Adipocyte (in vitro differentiated cells): ENCODE measurements at regions not wholly inside any gene's neighbourhood (a gene's known extent, or its start where the extent isn't known, plus 50 kb on each side); places are given as distances from the start of the nearest gene placed in this dataset.
"Not testable (repeated sequence)": the region's sequence is repeated elsewhere in the genome, so short reads cannot be mapped to it uniquely, and the experiment has no call there.

ENCODE experiments used
- DNase-seq: peaks from one replicate; pipeline ENCODE4 v3.0.0-alpha.2; 2015; ENCODE audit warnings: low read depth
- H3K27me3 ChIP-seq: replicated peaks from 2 replicates; pipeline ENCODE4 v1.7.0; 2013; ENCODE audit warnings: mild to moderate bottlenecking, low read length, moderate library complexity; ENCODE audit not compliant: control insufficient read depth, insufficient read depth
- H3K36me3 ChIP-seq: 2 replicates; pipeline ENCODE4 v1.7.0; 2013; ENCODE audit warnings: low read length, mild to moderate bottlenecking, moderate library complexity; ENCODE audit not compliant: control insufficient read depth, insufficient read depth, severe bottlenecking
- H3K4me1 ChIP-seq: 2 replicates; pipeline ENCODE4 v1.7.0; 2013; ENCODE audit warnings: mild to moderate bottlenecking, low read length, moderate library complexity; ENCODE audit not compliant: control insufficient read depth, insufficient read depth
- H3K4me3 ChIP-seq: 2 replicates; pipeline ENCODE4 v1.7.0; 2013; ENCODE audit warnings: mild to moderate bottlenecking, low read length, moderate library complexity
- H3K9ac ChIP-seq: 2 replicates; pipeline ENCODE4 v1.7.0; 2013; ENCODE audit warnings: mild to moderate bottlenecking, low read length, moderate library complexity
- H3K9me3 ChIP-seq: 2 replicates; pipeline ENCODE4 v1.7.0; 2013; ENCODE audit warnings: mild to moderate bottlenecking, low read length, moderate library complexity; ENCODE audit not compliant: control insufficient read depth

DNA sequence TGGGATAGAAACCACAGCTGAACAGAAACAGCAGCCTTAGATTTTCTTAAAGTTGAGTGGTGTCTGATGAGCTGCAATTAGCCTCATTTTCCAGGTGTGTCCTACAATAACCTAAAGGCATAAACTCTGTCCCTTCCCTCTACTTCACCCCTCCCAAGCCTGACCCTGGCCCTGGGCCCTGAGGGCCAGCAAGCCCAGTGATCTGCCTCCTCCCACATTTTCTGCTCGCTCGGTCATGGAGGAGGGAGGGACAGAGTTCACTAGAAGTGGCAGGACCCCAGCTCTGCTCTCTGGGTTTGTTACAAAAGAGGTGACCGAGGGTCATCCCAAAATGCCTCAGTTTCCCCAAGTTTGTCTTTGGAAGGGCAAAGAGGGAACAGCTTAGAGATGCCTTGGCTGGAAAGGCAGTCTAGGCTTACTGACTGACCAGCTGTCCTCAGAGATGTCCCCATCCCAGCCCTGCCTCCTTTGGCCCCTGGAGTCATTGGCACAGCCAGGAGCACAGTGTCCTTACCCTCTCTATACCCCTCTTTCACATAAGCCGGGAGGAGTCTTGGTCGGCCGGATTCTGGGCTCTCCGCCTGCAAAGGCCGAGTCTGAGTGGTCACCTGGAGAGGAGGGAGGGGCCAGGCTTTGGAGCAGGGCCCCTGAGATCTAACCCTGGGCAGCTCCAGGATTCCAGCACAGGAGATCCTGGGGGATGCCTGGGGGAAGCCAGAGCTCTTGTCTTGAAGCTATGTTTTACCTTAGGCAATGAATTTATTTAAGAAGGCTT lies 172.7 kb downstream of the PTPRU start:
- no peaks in the 10 kb centered on the region for H3K36me3 ChIP-seq
- no peaks in the 10 kb centered on the region for H3K4me1 ChIP-seq
- no peaks in the 10 kb centered on the region for H3K9me3 ChIP-seq
- no peak overlapping the region for H3K9ac ChIP-seq
- H3K4me3 ChIP-seq: no peak overlapping the region
- no peak for DNase-seq
- peaks cover 8% of the 10 kb centered on the region for H3K27me3 ChIP-seq

DNA sequence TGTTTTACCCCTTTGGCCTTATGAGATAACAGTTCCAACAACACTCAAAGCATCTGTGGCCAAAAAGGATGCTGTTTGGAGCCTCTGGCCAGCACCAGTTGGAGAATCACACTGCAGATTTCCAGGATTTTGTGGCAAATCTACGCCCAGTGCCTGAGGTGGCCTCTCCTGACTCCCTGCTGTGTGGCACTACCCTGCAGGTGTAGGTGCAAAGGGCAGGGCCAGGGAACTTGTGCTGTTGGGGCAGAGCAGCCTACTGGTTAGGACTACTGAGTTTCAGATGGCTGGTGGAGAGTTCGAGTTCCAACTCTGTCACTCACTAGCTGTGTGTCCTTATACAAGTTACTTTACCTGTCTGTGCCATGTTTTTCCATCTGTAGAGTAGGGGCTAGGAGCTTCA lies 170.5 kb downstream of the PTPRU start:
- H3K27me3 ChIP-seq: peaks cover 2% of the 10 kb centered on the region
- H3K36me3 ChIP-seq: no peaks in the 10 kb centered on the region
- H3K9me3 ChIP-seq: no peaks in the 10 kb centered on the region
- DNase-seq: no peak
- no peaks in the 10 kb centered on the region for H3K4me1 ChIP-seq
- no peak overlapping the region for H3K4me3 ChIP-seq
- no peak overlapping the region for H3K9ac ChIP-seq

DNA sequence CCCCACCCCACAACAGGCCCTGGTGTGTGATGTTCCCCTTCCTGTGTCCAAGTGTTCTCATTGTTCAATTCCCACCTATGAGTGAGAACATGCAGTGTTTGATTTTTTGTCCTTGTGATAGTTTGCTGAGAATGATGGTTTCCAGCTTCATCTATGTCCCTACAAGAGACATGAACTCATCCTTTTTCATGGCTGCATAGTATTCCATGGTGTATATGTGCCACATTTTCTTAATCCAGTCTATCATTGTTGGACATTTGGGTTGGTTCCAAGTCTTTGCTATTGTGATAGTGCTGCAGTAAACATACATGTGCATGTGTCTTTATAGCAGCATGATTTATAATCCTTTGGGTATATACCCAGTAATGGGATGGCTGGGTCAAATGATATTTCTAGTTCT lies 163.9 kb downstream of the PTPRU start:
- peaks cover 21% of the 10 kb centered on the region for H3K4me1 ChIP-seq
- not testable (repeated sequence) for H3K9ac ChIP-seq, H3K4me3 ChIP-seq, H3K36me3 ChIP-seq, H3K27me3 ChIP-seq, DNase-seq, H3K9me3 ChIP-seq

DNA sequence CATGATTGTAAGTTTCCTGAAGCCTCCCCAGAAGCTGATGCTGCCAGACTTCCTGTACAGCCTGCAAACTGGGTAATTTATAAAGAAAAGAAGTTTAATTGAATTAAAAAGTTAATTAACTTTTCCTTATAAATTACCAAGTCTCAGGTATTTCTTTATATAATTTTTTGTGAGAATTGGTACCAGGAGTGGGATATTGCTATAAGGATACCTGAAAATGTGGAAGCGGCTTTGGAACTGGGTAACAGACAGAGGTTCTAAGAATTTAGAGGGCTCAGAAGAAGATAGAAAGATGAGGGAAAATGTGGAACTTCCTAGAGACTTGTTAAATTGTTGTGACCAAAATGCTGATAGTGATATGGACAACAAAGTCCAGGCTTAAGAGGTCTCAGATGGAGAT lies 163.1 kb downstream of the PTPRU start:
- no peak overlapping the region for H3K9ac ChIP-seq
- no peak overlapping the region for H3K4me3 ChIP-seq
- H3K27me3 ChIP-seq: no peaks in the 10 kb centered on the region
- no peak for DNase-seq
- no peaks in the 10 kb centered on the region for H3K36me3 ChIP-seq
- peaks cover 21% of the 10 kb centered on the region for H3K4me1 ChIP-seq
- peaks cover 9% of the 10 kb centered on the region for H3K9me3 ChIP-seq

DNA sequence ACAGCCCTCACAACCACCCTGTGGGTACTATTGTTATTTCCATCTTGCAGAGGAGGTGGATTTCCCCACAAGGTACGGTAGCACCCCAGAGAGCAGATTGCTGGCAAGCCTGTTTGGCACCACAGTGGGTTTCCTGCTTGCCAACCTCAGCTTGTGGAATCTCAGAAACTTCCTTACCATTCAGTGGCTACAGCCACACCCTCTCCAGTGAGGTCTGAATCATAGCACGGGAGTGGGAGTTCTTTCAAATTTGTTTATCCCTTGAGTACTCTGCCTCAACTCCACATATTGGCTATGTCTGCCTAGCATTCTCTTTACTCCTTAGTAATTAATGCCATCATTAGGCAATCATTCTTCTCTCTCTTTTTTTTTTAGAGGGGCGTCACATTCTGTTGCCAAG lies 162.1 kb downstream of the PTPRU start:
- H3K4me3 ChIP-seq: no peak overlapping the region
- no peaks in the 10 kb centered on the region for H3K36me3 ChIP-seq
- H3K4me1 ChIP-seq: peaks cover 21% of the 10 kb centered on the region
- H3K9ac ChIP-seq: no peak overlapping the region
- no peak for DNase-seq
- peaks cover 9% of the 10 kb centered on the region for H3K9me3 ChIP-seq
- no peaks in the 10 kb centered on the region for H3K27me3 ChIP-seq

DNA sequence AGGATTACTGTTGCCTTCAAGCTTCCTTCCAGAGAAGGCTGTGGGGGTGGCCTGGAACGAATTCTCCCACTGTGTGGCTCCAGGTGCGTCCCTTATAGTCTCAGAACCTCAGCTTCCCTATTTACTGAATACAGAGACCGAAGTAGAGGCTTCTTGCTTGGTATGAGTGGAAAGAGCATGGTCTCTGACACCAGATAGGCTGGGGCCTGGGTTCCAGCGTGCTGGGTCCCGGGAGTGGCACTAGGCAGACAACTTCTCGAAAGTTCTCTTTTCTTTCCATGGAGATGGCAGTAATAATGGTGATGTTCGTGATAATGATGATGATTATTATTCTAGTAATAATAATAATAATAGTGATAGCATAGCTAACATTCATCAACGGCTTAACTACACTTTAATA lies 161.7 kb downstream of the PTPRU start:
- Histone ChIP-seq H3K9me3 (peaks cover 9% of the 10 kb centered on the region), H3K36me3 (no peaks in the 10 kb centered on the region)

DNA sequence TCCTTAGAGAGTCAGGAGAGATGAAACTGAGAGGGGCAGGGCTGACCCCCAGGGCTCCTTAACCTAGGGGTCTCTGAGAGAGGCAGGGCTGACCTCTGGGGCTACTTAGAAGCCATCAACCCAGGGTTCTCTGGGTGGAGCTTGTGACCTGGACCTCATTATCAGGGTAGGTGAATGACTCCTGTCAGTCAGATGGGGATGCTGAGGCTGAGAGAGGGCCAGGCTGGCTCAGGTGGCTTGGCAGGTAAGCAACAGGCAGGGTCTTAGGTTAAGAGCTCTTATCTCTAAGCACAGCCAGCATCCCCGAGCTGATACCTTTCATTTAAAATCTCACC lies 160.9 kb downstream of the PTPRU start:
- Histone ChIP-seq H3K36me3 (no peaks in the 10 kb centered on the region), H3K9ac (peak overlapping the region; percentile 4), H3K4me1 (peaks cover 21% of the 10 kb centered on the region), H3K9me3 (peaks cover 9% of the 10 kb centered on the region), H3K4me3 (no peak overlapping the region), H3K27me3 (peaks cover 3% of the 10 kb centered on the region)
- no peak for DNase-seq

More for the DNA sequence above, 161.7 kb downstream of the PTPRU start:
- peaks cover under 1% of the 10 kb centered on the region for H3K27me3 ChIP-seq
- H3K4me3 ChIP-seq: no peak overlapping the region
- H3K9ac ChIP-seq: no peak overlapping the region
- H3K4me1 ChIP-seq: peaks cover 21% of the 10 kb centered on the region
- no peak for DNase-seq

DNA sequence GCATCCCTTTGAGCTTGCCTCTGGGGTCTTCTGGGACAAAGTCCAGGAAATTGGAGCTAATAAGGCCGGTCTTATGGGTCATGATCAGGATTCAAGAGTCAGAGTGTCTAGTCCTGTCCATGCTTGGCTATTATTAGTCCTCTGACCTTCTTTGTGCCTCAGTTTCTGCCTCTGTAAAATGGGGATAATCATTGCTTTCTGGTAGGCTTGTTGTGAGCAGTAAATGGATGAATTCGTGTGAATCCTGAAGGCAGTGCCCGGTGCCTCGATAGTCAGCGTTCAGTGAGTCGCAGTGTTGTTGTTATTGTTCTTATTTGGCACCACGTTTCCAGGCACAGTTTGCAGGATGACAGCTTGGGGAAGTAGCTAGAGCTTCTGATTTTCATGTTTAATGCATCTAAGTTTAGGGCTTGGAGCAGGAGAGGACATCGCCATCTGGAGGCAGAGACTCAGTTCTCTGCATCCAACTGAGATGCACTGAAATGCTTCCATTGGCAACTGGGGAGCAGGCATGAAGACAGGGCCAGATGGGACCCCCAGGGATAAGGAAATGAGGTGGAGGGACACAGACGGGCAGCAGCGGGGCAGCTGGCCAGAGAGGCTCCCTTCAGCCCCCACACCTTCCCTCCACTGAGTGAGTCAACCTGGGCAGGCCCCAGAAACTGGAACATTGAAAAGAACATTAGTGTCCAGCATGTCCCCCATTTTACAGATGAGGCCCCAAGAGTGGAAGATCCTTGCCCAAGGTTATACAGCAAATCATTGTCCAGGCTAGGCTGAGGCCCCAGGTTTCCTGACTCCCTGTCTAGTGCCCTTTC lies 160.3 kb downstream of the PTPRU start:
- H3K27me3 ChIP-seq: peaks cover 3% of the 10 kb centered on the region
- peak; percentile 32 for DNase-seq
- H3K4me1 ChIP-seq: peaks cover 21% of the 10 kb centered on the region
- H3K9ac ChIP-seq: peak overlapping the region; percentile 4
- H3K9me3 ChIP-seq: peaks cover 9% of the 10 kb centered on the region
- H3K4me3 ChIP-seq: no peak overlapping the region
- H3K36me3 ChIP-seq: no peaks in the 10 kb centered on the region

DNA sequence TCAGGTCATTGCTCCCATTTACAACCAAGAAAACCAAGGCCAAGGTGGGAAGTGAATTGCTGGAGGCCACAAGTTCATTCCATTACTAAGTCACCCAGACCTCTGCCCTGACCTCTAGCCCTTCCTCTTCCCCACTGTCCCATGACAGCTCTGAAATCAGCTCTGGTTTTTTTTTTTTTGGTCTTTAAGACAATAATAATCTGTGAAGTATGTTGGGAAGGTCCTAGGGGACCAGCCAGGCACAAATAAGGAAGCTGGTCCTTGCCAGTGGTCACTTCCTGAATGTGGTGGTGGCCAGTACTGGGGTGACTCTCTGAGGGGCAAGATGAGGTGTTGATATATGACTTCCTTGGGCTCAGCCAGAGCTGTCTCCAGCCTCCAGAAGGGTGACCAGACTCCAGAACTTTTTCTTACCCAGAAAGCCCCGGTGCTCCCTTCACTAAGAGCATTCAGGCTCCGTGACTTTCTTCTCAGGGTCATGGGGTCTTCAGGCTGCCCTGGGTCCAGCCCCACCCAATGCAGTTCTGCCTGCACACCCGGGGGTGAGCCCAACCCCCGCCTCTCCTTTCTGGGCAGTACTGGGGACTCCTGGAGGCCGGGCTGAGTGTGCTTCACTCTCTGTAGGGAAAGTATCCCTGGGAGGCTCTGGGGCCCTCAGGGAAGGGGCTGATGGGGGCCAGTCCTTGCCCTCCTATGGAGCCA lies 159.6 kb downstream of the PTPRU start:
- Histone ChIP-seq H3K9me3 (peaks cover 9% of the 10 kb centered on the region), H3K4me3 (no peak overlapping the region), H3K36me3 (no peaks in the 10 kb centered on the region), H3K4me1 (peaks cover 21% of the 10 kb centered on the region), H3K27me3 (peaks cover 3% of the 10 kb centered on the region), H3K9ac (no peak overlapping the region)
- no peak for DNase-seq

DNA sequence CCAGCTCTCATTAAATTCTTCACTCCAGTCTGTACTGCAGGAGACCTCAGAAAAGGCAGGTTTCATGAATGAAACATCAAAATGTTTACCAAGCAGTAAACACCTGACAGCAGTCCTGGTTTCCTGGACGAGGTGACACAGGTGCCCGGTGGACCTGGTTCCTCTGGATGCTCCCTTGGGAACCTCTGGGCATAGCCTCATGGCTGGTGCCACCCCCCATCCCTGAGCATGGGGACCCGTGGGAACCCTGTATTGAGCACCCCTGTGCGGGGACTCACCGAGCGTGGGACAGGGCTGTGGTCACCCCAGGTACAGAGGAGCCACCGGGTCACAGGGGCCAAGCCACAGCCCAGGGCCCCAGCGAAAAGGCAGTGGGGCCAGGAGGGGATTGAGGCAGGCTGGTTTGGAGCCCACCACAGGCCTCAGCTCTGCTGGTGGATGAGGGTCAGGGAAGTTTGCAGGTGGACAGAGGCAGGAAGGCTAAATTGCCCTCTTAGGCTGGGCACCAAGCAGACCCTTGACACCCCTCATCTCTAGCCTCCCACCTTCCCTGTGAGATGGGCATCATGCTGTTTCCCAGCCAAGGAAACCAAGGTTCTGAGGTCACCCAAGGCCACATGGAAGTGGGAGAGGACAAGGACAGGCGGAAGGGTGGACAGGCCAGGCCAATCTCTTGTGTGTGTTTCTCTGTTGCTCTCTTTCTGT lies 158.4 kb downstream of the PTPRU start:
- no peak overlapping the region for H3K9ac ChIP-seq
- H3K4me1 ChIP-seq: peaks cover 21% of the 10 kb centered on the region
- DNase-seq: no peak
- H3K27me3 ChIP-seq: peaks cover 3% of the 10 kb centered on the region
- no peak overlapping the region for H3K4me3 ChIP-seq
- peaks cover 7% of the 10 kb centered on the region for H3K9me3 ChIP-seq
- H3K36me3 ChIP-seq: no peaks in the 10 kb centered on the region

DNA sequence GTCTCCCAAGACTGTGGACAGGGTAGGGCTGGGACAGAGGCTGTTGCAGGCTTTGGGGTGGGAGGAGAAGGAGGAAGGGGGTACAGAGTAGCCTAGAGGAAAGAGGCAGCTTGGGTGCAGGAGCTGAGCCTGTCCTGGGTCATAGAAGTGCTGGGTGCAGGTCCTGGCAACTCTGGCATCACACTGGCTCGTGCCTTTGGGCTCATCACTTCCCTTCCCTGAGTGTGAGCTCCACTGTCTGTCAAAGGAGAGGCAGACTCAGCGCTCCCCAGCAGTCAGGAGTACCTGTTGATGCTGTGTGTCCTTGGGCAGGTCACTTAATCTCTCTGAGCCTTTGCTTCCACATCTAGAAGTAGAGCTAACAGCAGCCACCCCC lies 157.1 kb downstream of the PTPRU start:
- no peaks in the 10 kb centered on the region for H3K36me3 ChIP-seq
- DNase-seq: no peak
- H3K4me3 ChIP-seq: no peak overlapping the region
- H3K9me3 ChIP-seq: no peaks in the 10 kb centered on the region
- H3K9ac ChIP-seq: no peak overlapping the region
- peaks cover 15% of the 10 kb centered on the region for H3K4me1 ChIP-seq
- H3K27me3 ChIP-seq: peaks cover 3% of the 10 kb centered on the region
